ENCODE measurements at regions not wholly inside any gene's neighbourhood (a gene's known extent, or its start where the extent isn't known, plus 50 kb on each side); places are given as distances from the start of the nearest gene placed in this dataset.

GRCh38 chr20:40603057-40603651, 85.9 kb downstream of the MAFB start:
- TF ChIP-seq, protein P1, sequence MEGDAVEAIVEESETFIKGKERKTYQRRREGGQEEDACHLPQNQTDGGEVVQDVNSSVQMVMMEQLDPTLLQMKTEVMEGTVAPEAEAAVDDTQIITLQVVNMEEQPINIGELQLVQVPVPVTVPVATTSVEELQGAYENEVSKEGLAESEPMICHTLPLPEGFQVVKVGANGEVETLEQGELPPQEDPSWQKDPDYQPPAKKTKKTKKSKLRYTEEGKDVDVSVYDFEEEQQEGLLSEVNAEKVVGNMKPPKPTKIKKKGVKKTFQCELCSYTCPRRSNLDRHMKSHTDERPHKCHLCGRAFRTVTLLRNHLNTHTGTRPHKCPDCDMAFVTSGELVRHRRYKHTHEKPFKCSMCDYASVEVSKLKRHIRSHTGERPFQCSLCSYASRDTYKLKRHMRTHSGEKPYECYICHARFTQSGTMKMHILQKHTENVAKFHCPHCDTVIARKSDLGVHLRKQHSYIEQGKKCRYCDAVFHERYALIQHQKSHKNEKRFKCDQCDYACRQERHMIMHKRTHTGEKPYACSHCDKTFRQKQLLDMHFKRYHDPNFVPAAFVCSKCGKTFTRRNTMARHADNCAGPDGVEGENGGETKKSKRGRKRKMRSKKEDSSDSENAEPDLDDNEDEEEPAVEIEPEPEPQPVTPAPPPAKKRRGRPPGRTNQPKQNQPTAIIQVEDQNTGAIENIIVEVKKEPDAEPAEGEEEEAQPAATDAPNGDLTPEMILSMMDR (IDR thresholded peaks at IDR 0.05): no peak
- Mint-ChIP-seq H3K27me3 (peaks cover 6% of the 10 kb centered on the region), H3K4me1 (ENCODE audit: low read depth) (no peaks in the 10 kb centered on the region), H3K9me3 (peaks cover 3% of the 10 kb centered on the region), H3K36me3 (ENCODE audit: low read depth) (no peaks in the 10 kb centered on the region), H3K27ac (no peak overlapping the region), H3K4me3 (no peak overlapping the region)
- intact Hi-C loops (cut with micrococcal nuclease): no loop called here
- DNase-seq (no peak), ATAC-seq (no peak)
- ChIA-PET CTCF (no interaction called here), POLR2A (no interaction called here)

GRCh38 chr20:40602381-40602780, 86.7 kb downstream of the MAFB start:
- DNase-seq: no peak
- ATAC-seq: no peak
- ChIA-PET POLR2A (no interaction called here), CTCF (no interaction called here)
- no peak overlapping the region for H3K27ac Mint-ChIP-seq
- H3K4me1 Mint-ChIP-seq (ENCODE audit: low read depth): no peaks in the 10 kb centered on the region
- no peak overlapping the region for H3K4me3 Mint-ChIP-seq
- TF ChIP-seq, protein P1 (IDR thresholded peaks at IDR 0.05): no peak
- peaks cover 3% of the 10 kb centered on the region for H3K9me3 Mint-ChIP-seq
- peaks cover 6% of the 10 kb centered on the region for H3K27me3 Mint-ChIP-seq
- H3K36me3 Mint-ChIP-seq (ENCODE audit: low read depth): no peaks in the 10 kb centered on the region
- intact Hi-C loops (cut with micrococcal nuclease): no loop called here

DNA sequence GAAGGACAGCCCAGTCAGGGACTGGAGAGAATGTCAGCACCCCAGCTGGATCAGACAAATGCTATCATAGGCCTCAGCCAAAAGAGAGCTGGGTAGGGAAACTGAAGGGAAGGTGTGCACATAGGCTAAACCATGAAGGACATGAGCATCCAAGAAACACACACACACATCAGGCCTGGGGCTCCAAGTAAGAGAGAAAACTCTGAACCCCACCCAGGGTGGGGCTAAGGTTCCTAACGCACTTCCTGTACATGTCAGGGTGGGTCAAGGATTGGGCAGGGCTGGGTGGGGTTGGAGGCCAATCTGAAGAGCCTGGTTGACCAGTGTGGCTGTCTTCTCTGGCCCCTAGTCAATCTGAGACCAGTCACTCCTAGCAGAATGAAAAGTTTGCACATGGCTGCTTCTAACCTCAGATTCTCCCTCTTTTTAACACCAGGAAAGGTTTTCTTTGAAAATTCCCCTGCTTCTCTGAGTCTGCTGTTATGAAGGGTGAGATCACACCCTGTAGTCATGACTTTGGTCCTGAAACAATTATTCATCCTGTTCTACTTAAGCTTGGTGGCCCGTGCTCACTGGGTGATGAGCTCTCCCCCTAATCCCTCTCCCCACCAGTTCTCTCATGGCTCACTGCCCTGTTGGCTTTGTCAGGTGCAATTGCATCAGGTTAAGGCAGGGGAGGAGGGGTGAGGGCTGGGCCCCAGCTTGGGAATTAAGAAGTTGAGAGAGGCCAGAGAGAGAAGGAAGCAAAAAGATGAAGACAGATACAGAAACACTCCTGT, 88.4 kb downstream of the MAFB start:
- Mint-ChIP-seq H3K9me3 (peaks cover 3% of the 10 kb centered on the region), H3K27me3 (peaks cover 2% of the 10 kb centered on the region), H3K4me3 (no peak overlapping the region), H3K4me1 (ENCODE audit: low read depth) (no peaks in the 10 kb centered on the region), H3K27ac (no peak overlapping the region), H3K36me3 (ENCODE audit: low read depth) (no peaks in the 10 kb centered on the region)
- ChIA-PET CTCF (no interaction called here), POLR2A (no interaction called here)
- TF ChIP-seq, protein P1 (IDR thresholded peaks at IDR 0.05): no peak
- intact Hi-C loops (cut with micrococcal nuclease): no loop called here
- DNase-seq: no peak
- ATAC-seq: no peak

DNA sequence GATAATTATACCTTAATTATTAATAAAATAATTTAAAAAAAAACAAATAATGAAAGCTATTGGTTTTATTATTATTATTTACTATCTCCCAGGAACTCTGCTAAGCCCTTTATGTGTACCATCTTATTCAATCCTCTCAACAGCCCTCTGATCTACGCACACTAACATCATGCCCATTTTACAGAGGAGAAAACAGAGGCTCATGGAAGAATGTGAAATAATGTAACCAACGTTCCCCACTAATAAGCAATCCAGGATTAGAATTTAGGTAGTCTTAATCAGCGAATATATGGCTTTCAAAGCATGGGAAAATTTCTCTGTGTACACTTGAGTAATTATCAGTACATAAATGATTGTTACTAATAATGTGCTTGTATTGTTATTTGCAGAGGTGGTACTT, 89.0 kb downstream of the MAFB start:
- no peak for DNase-seq
- ChIA-PET POLR2A (no interaction called here), CTCF (no interaction called here)
- Mint-ChIP-seq H3K27ac (no peak overlapping the region), H3K27me3 (peaks cover 7% of the 10 kb centered on the region), H3K4me1 (ENCODE audit: low read depth) (no peaks in the 10 kb centered on the region), H3K36me3 (ENCODE audit: low read depth) (no peaks in the 10 kb centered on the region), H3K4me3 (no peak overlapping the region), H3K9me3 (peaks cover 3% of the 10 kb centered on the region)
- TF ChIP-seq, protein P1 (IDR thresholded peaks at IDR 0.05): no peak
- intact Hi-C loops (cut with micrococcal nuclease): no loop called here
- no peak for ATAC-seq

GRCh38 chr20:40592941-40593340, 96.1 kb downstream of the MAFB start:
- no peaks in the 10 kb centered on the region for H3K4me1 Mint-ChIP-seq (ENCODE audit: low read depth)
- ChIA-PET POLR2A (interaction anchor here (0.6 kb wide), 1 partner anchor 155 kb away, joined by 3 read pairs; no protein-coding TSS in a partner anchor), CTCF (no interaction called here)
- DNase-seq (no peak), ATAC-seq (no peak)
- no peaks in the 10 kb centered on the region for H3K36me3 Mint-ChIP-seq (ENCODE audit: low read depth)
- H3K27me3 Mint-ChIP-seq: peaks cover 21% of the 10 kb centered on the region
- TF ChIP-seq, protein P1 (IDR thresholded peaks at IDR 0.05): no peak
- no peak overlapping the region for H3K4me3 Mint-ChIP-seq
- no peak overlapping the region for H3K27ac Mint-ChIP-seq
- intact Hi-C loops (cut with micrococcal nuclease): no loop called here
- H3K9me3 Mint-ChIP-seq: no peaks in the 10 kb centered on the region

All from activated CD8-positive, alpha-beta T cell treated with anti-CD3 and anti-CD28 coated beads for 36 hours (primary cell).